ENCODE measurements at regions not wholly inside any gene's neighbourhood (a gene's known extent, or its start where the extent isn't known, plus 50 kb on each side); places are given as distances from the start of the nearest gene placed in this dataset.

DNA sequence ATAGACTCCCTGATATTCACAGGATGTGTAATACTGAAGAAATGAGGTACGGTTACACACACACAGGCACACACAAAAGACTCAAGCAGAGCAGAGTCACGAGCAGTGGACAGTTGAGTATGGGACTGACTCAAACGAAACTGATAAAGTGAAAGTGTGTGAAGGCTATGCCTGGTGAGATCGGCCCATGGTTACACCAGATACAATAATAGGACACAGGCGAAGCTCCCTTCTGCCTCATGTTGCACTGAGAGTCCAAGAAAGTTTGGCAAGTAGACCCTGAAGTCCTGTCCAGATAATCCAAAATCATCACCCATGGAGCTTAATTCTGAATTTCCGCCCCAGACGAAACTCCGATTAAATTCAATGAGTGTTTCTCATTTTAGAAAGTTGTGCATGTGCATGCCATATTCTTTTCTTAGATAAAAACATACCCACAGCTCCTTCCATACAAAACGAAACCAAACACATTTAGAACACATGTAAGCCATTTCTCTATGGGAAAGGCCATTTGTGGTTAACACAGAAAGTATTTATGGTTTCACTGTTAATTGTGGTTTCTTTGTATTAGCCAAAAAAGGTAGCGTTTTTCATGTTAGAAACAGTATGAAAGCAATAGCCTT, 567.6 kb downstream of the PLCL1 start:
- no peak for DNase-seq (ENCODE audit: low read depth, low spot score)
- no peaks in the 10 kb centered on the region for H3K9me3 ChIP-seq (ENCODE audit: low read depth, low read length)
- H3K27ac ChIP-seq: no peak overlapping the region
- no peak overlapping the region for H3K9ac ChIP-seq (ENCODE audit: insufficient read length)
- TF ChIP-seq FOXP2 (optimal IDR thresholded peaks at IDR 0.05; ENCODE audit: control extremely low read depth, extremely low read length, insufficient read depth) (no peak), EZH2 (IDR thresholded peaks at IDR 0.05) (no peak), POLR2AphosphoS5 (IDR thresholded peaks at IDR 0.05; ENCODE audit: borderline replicate concordance, low read depth, low read length) (no peak)
- no peaks in the 10 kb centered on the region for H3K36me3 ChIP-seq (ENCODE audit: insufficient read depth, low read length)
- no peak overlapping the region for H3K4me3 ChIP-seq

GRCh38 chr2:198371329-198371728, 566.9 kb downstream of the PLCL1 start:
- H3K36me3 ChIP-seq (ENCODE audit: insufficient read depth, low read length): no peaks in the 10 kb centered on the region
- H3K9me3 ChIP-seq (ENCODE audit: low read depth, low read length): no peaks in the 10 kb centered on the region
- TF ChIP-seq EZH2 (IDR thresholded peaks at IDR 0.05): no peak
- TF ChIP-seq FOXP2 (optimal IDR thresholded peaks at IDR 0.05; ENCODE audit: control extremely low read depth, extremely low read length, insufficient read depth): no peak
- TF ChIP-seq POLR2AphosphoS5 (IDR thresholded peaks at IDR 0.05; ENCODE audit: borderline replicate concordance, low read depth, low read length): no peak
- no peak overlapping the region for H3K27ac ChIP-seq
- no peak overlapping the region for H3K9ac ChIP-seq (ENCODE audit: insufficient read length)
- no peak overlapping the region for H3K4me3 ChIP-seq
- no peak for DNase-seq (ENCODE audit: low read depth, low spot score)

- TF ChIP-seq EZH2 (IDR thresholded peaks at IDR 0.05): no peak
- no peak for TF ChIP-seq POLR2AphosphoS5 (IDR thresholded peaks at IDR 0.05; ENCODE audit: borderline replicate concordance, low read depth, low read length)
- TF ChIP-seq FOXP2 (optimal IDR thresholded peaks at IDR 0.05; ENCODE audit: control extremely low read depth, extremely low read length, insufficient read depth): no peak
- Histone ChIP-seq H3K4me3 (no peak overlapping the region), H3K27ac (no peak overlapping the region), H3K9me3 (ENCODE audit: low read depth, low read length) (no peaks in the 10 kb centered on the region), H3K36me3 (ENCODE audit: insufficient read depth, low read length) (no peaks in the 10 kb centered on the region), H3K9ac (ENCODE audit: insufficient read length) (no peak overlapping the region)
- no peak for DNase-seq (ENCODE audit: low read depth, low spot score)
Observed at GRCh38 chr2:198368089-198368488, 563.7 kb downstream of the PLCL1 start.

DNA sequence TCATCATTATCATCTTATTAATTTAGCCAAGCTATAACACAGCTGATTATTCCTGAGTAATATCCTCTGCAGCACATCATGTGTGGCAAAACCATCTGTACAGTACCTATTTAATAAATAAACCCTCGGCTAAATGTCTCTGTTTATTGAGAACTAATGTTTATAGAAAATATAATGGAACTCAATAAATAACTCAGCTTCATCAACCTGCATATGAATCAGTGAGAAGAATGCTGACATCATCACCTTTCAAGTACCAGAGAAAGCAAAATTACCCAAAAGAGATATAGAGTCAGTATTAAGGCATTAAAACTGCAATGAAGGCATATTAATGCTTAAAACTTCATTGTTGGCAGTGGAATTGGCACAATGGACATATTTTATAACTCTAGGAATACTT, 558.3 kb downstream of the PLCL1 start:
- Histone ChIP-seq H3K9ac (ENCODE audit: insufficient read length) (no peak overlapping the region), H3K36me3 (ENCODE audit: insufficient read depth, low read length) (no peaks in the 10 kb centered on the region), H3K9me3 (ENCODE audit: low read depth, low read length) (no peaks in the 10 kb centered on the region), H3K27ac (no peak overlapping the region), H3K4me3 (no peak overlapping the region)
- DNase-seq (ENCODE audit: low read depth, low spot score): no peak
- TF ChIP-seq POLR2AphosphoS5 (IDR thresholded peaks at IDR 0.05; ENCODE audit: borderline replicate concordance, low read depth, low read length) (no peak), FOXP2 (optimal IDR thresholded peaks at IDR 0.05; ENCODE audit: control extremely low read depth, extremely low read length, insufficient read depth) (no peak), EZH2 (IDR thresholded peaks at IDR 0.05) (no peak)

DNA sequence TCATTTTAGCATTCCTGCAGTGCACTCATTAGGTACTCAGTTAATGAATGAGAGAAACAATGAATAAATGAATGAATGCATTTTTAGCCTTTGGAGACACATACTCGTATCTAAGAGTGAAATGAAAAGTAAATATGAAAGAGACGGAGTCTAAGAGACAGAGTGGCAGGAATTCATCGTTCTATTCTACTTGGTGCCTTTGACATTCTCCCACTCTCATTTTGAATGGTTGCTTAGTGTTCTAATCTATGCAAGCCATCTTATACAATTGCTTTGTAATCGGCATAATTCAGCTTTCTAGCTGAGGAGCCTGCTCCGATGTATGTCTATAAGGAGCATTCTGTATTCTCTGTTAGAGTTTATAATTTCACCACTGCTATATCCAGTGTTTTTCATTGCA, 554.9 kb downstream of the PLCL1 start:
- TF ChIP-seq POLR2AphosphoS5 (IDR thresholded peaks at IDR 0.05; ENCODE audit: borderline replicate concordance, low read depth, low read length): no peak
- TF ChIP-seq FOXP2 (optimal IDR thresholded peaks at IDR 0.05; ENCODE audit: control extremely low read depth, extremely low read length, insufficient read depth): no peak
- no peak for TF ChIP-seq EZH2 (IDR thresholded peaks at IDR 0.05)
- H3K4me3 ChIP-seq: no peak overlapping the region

GRCh38 chr2:198356157-198356556, 551.8 kb downstream of the PLCL1 start:
- TF ChIP-seq EZH2 (IDR thresholded peaks at IDR 0.05): no peak
- no peak for TF ChIP-seq FOXP2 (optimal IDR thresholded peaks at IDR 0.05; ENCODE audit: control extremely low read depth, extremely low read length, insufficient read depth)
- TF ChIP-seq POLR2AphosphoS5 (IDR thresholded peaks at IDR 0.05; ENCODE audit: borderline replicate concordance, low read depth, low read length): no peak
- Histone ChIP-seq H3K9me3 (ENCODE audit: low read depth, low read length) (no peaks in the 10 kb centered on the region), H3K27ac (no peak overlapping the region), H3K36me3 (ENCODE audit: insufficient read depth, low read length) (no peaks in the 10 kb centered on the region), H3K9ac (ENCODE audit: insufficient read length) (no peak overlapping the region), H3K4me3 (no peak overlapping the region)
- DNase-seq (ENCODE audit: low read depth, low spot score): no peak

More for the DNA sequence above, 554.9 kb downstream of the PLCL1 start:
- H3K9ac ChIP-seq (ENCODE audit: insufficient read length): no peak overlapping the region
- no peak overlapping the region for H3K27ac ChIP-seq
- H3K36me3 ChIP-seq (ENCODE audit: insufficient read depth, low read length): no peaks in the 10 kb centered on the region
- no peaks in the 10 kb centered on the region for H3K9me3 ChIP-seq (ENCODE audit: low read depth, low read length)
- no peak for DNase-seq (ENCODE audit: low read depth, low spot score)

- TF ChIP-seq EZH2 (IDR thresholded peaks at IDR 0.05) (no peak), POLR2AphosphoS5 (IDR thresholded peaks at IDR 0.05; ENCODE audit: borderline replicate concordance, low read depth, low read length) (no peak), FOXP2 (optimal IDR thresholded peaks at IDR 0.05; ENCODE audit: control extremely low read depth, extremely low read length, insufficient read depth) (no peak)
- no peaks in the 10 kb centered on the region for H3K36me3 ChIP-seq (ENCODE audit: insufficient read depth, low read length)
- DNase-seq (ENCODE audit: low read depth, low spot score): no peak
Observed at GRCh38 chr2:198351647-198352046, 547.3 kb downstream of the PLCL1 start.

GRCh38 chr2:198347946-198348345, 543.6 kb downstream of the PLCL1 start:
- Histone ChIP-seq H3K9me3 (ENCODE audit: low read depth, low read length) (no peaks in the 10 kb centered on the region), H3K27ac (no peak overlapping the region), H3K4me3 (no peak overlapping the region), H3K9ac (ENCODE audit: insufficient read length) (no peak overlapping the region), H3K36me3 (ENCODE audit: insufficient read depth, low read length) (no peaks in the 10 kb centered on the region)
- TF ChIP-seq FOXP2 (optimal IDR thresholded peaks at IDR 0.05; ENCODE audit: control extremely low read depth, extremely low read length, insufficient read depth) (no peak), POLR2AphosphoS5 (IDR thresholded peaks at IDR 0.05; ENCODE audit: borderline replicate concordance, low read depth, low read length) (no peak), EZH2 (IDR thresholded peaks at IDR 0.05) (no peak)
- DNase-seq (ENCODE audit: low read depth, low spot score): no peak

More at GRCh38 chr2:198351647-198352046, 547.3 kb downstream of the PLCL1 start:
- Histone ChIP-seq H3K4me3 (no peak overlapping the region), H3K9me3 (ENCODE audit: low read depth, low read length) (no peaks in the 10 kb centered on the region), H3K9ac (ENCODE audit: insufficient read length) (no peak overlapping the region), H3K27ac (no peak overlapping the region)

GRCh38 chr2:198347349-198347748, 543.0 kb downstream of the PLCL1 start:
- TF ChIP-seq FOXP2 (optimal IDR thresholded peaks at IDR 0.05; ENCODE audit: control extremely low read depth, extremely low read length, insufficient read depth) (no peak), POLR2AphosphoS5 (IDR thresholded peaks at IDR 0.05; ENCODE audit: borderline replicate concordance, low read depth, low read length) (no peak), EZH2 (IDR thresholded peaks at IDR 0.05) (no peak)
- Histone ChIP-seq H3K4me3 (no peak overlapping the region), H3K9ac (ENCODE audit: insufficient read length) (no peak overlapping the region), H3K36me3 (ENCODE audit: insufficient read depth, low read length) (no peaks in the 10 kb centered on the region), H3K9me3 (ENCODE audit: low read depth, low read length) (no peaks in the 10 kb centered on the region), H3K27ac (no peak overlapping the region)
- DNase-seq (ENCODE audit: low read depth, low spot score): no peak
